ENCODE measurements at regions not wholly inside any gene's neighbourhood (a gene's known extent, or its start where the extent isn't known, plus 50 kb on each side); places are given as distances from the start of the nearest gene placed in this dataset.

DNA sequence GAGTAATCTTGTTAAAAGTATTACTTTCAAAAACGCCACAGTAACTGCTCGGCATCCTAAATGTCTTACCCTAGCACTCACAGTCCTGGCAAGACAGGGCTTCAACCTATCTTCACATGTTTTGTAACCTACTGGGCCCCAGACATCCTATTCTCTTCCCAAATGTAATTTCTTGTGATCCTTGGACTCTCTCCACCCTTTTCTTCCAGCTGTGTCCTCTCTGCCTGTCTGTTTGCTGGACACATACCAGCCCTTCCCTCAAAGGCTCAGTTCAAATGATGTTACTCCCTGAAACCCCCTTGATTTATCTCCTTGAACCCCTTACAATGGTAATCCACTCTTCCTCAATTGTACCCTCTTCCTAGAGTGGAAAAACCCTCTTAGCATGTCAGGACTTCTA is 60.1 kb upstream of the CNEP1R1 start:
- Histone ChIP-seq H3K18ac (ENCODE audit: insufficient read length, low read depth, low read length) (no peak overlapping the region), H3K23ac (ENCODE audit: insufficient read length, low read depth, low read length) (no peak overlapping the region), H3K23me2 (ENCODE audit: insufficient read length, low read depth, low read length, poor library complexity, severe bottlenecking) (no peaks in the 10 kb centered on the region), H3K27me3 (ENCODE audit: insufficient read depth, low read length) (no peaks in the 10 kb centered on the region), H3K4me2 (ENCODE audit: insufficient read depth, insufficient read length, low read length) (no peak overlapping the region), H2BK20ac (ENCODE audit: low read depth, low read length, poor library complexity, severe bottlenecking) (no peak overlapping the region), H2BK120ac (ENCODE audit: low read depth, low read length, poor library complexity, severe bottlenecking) (no peak overlapping the region), H3K56ac (ENCODE audit: insufficient read length, low read depth, low read length) (no peak overlapping the region), H2BK12ac (ENCODE audit: insufficient read length, low read depth, low read length) (no peak overlapping the region), H3K79me2 (ENCODE audit: insufficient read depth, low read length) (no peaks in the 10 kb centered on the region), H3K79me1 (ENCODE audit: insufficient read depth, low read depth, low read length, poor library complexity, severe bottlenecking) (no peaks in the 10 kb centered on the region), H3K14ac (ENCODE audit: insufficient read depth, low read length) (no peak overlapping the region), H2AK5ac (ENCODE audit: insufficient read length, low read length) (no peak overlapping the region), H4K5ac (ENCODE audit: insufficient read length, low read depth, low read length) (no peak overlapping the region), H2BK5ac (ENCODE audit: insufficient read length, low read length) (no peak overlapping the region), H4K91ac (ENCODE audit: insufficient read length, low read depth, low read length) (no peak overlapping the region), H3K4me1 (ENCODE audit: insufficient read depth, low read length) (no peaks in the 10 kb centered on the region), H3K4ac (ENCODE audit: low read depth, low read length) (no peak overlapping the region), H3T11ph (ENCODE audit: low read length) (no peak overlapping the region), H4K8ac (replicated peaks; ENCODE audit: insufficient read length, low read depth, low read length) (no peak overlapping the region), H3K9ac (ENCODE audit: extremely low read depth, insufficient read length, low read length) (no peak overlapping the region), H3K27ac (ENCODE audit: insufficient read length, low read depth, low read length) (no peak overlapping the region), H2BK15ac (ENCODE audit: low read depth, low read length) (no peak overlapping the region), H2AFZ (ENCODE audit: low read length) (no peak overlapping the region), H4K20me1 (ENCODE audit: control insufficient read depth, insufficient read depth, insufficient read length) (no peaks in the 10 kb centered on the region), H3K9me3 (ENCODE audit: control insufficient read depth, low read depth, low read length) (no peaks in the 10 kb centered on the region)
- Mint-ChIP-seq H3K4me3 (no peak overlapping the region), H3K4me1 (peaks cover 0 to 5% of the 10 kb centered on the region in 2 experiments; a peak in 2 of 4 replicates), H3K9me3 (no peaks in the 10 kb centered on the region; a peak in 1 of 5 replicates), H3K27ac (no peak overlapping the region), H3K27me3 (ENCODE audit: low read depth) (peaks cover 2% of the 10 kb centered on the region), H3K36me3 (ENCODE audit: insufficient read depth in 1 of 3, low read depth in 3 of 3) (no peaks in the 10 kb centered on the region)
- no peak for DNase-seq
- 100% methylated on average over 1 of the region's 2 CpGs for WGBS (ENCODE audit: extremely low coverage, insufficient read length, low lambda C conversion rate)
- TF ChIP-seq, protein P1, sequence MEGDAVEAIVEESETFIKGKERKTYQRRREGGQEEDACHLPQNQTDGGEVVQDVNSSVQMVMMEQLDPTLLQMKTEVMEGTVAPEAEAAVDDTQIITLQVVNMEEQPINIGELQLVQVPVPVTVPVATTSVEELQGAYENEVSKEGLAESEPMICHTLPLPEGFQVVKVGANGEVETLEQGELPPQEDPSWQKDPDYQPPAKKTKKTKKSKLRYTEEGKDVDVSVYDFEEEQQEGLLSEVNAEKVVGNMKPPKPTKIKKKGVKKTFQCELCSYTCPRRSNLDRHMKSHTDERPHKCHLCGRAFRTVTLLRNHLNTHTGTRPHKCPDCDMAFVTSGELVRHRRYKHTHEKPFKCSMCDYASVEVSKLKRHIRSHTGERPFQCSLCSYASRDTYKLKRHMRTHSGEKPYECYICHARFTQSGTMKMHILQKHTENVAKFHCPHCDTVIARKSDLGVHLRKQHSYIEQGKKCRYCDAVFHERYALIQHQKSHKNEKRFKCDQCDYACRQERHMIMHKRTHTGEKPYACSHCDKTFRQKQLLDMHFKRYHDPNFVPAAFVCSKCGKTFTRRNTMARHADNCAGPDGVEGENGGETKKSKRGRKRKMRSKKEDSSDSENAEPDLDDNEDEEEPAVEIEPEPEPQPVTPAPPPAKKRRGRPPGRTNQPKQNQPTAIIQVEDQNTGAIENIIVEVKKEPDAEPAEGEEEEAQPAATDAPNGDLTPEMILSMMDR (conservative IDR thresholded peaks at IDR 0.05): no peak

Measured in H9 (cell line).